ENCODE measurements at regions not wholly inside any gene's neighbourhood (a gene's known extent, or its start where the extent isn't known, plus 50 kb on each side); places are given as distances from the start of the nearest gene placed in this dataset.

DNA sequence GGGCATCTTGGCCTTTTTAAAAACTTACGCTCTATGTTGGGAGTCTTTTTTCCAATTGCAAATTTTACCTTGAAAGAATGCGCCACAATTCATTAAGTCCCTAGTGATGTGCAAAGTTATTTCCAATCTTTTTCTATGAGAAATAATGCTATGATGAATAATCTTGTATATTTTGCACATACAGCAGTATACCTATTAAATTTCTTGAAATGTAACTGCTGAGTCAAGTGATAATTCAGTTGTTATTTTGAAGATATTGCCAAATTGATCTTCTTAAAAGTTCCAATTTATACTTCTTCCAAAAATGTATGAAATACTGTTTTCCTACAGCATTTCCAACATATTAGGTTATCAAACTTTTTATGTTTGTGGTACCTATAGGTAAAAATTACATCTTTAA is 92.8 kb upstream of the PPP2R2B start:
- TF ChIP-seq, protein P1, sequence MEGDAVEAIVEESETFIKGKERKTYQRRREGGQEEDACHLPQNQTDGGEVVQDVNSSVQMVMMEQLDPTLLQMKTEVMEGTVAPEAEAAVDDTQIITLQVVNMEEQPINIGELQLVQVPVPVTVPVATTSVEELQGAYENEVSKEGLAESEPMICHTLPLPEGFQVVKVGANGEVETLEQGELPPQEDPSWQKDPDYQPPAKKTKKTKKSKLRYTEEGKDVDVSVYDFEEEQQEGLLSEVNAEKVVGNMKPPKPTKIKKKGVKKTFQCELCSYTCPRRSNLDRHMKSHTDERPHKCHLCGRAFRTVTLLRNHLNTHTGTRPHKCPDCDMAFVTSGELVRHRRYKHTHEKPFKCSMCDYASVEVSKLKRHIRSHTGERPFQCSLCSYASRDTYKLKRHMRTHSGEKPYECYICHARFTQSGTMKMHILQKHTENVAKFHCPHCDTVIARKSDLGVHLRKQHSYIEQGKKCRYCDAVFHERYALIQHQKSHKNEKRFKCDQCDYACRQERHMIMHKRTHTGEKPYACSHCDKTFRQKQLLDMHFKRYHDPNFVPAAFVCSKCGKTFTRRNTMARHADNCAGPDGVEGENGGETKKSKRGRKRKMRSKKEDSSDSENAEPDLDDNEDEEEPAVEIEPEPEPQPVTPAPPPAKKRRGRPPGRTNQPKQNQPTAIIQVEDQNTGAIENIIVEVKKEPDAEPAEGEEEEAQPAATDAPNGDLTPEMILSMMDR (conservative IDR thresholded peaks at IDR 0.05) = no peak
- TF ChIP-seq ZFX (IDR thresholded peaks at IDR 0.05) = no peak

Measured in C4-2B (cell line).